Adrenal gland (tissue), 9 donors: ENCODE measurements at regions not wholly inside any gene's neighbourhood (a gene's known extent, or its start where the extent isn't known, plus 50 kb on each side); places are given as distances from the start of the nearest gene placed in this dataset.

Experiments
- DNase-seq, 7 donors: peaks; one replicate each; pipeline ENCODE4 v3.0.0-alpha.2; 2019 to 2020
- H3K27ac ChIP-seq, 5 donors: fragments of 200-600 bp; sonication (generic) in 4 of 5; 1 replicate in 3 of 5; 2 replicates in 2 of 5; pipeline versions ENCODE4 v1.5.1 to v1.8.0; 2016 to 2020; ENCODE audit warnings: mild to moderate bottlenecking in 1 of 5
- H3K27me3 ChIP-seq: fragments of 200-600 bp; 2 replicates; pipeline ENCODE4 v1.8.0; 2021
- H3K36me3 ChIP-seq, 2 donors: fragments of 200-600 bp; replicated peaks in 1 of 2; 1 replicate in 1 of 2; 2 replicates in 1 of 2; pipeline versions ENCODE4 v1.5.1 to v1.8.0; 2018 to 2022
- H3K4me1 ChIP-seq, 2 donors: fragments of 200-600 bp; replicated peaks in 1 of 2; 1 replicate in 1 of 2; 2 replicates in 1 of 2; pipeline versions ENCODE4 v1.5.1 to v1.8.0; 2018 to 2021
- H3K4me3 ChIP-seq, 4 donors: fragments of 200-600 bp; sonication (generic) in 3 of 4; one replicate each; pipeline ENCODE4 v1.5.1; 2016 to 2018
- H3K9me3 ChIP-seq, 3 donors: fragments of 200-600 bp; sonication (generic) in 1 of 3; replicated peaks in 1 of 3; 1 replicate in 2 of 3; 2 replicates in 1 of 3; pipeline versions ENCODE4 v1.5.1 to v1.8.0; 2016 to 2021
- POLR2A ChIP-seq, 2 donors: fragments of 450-650 bp; IDR thresholded peaks; one replicate each; pipeline ENCODE4 v1.6.1; 2017; ENCODE audit warnings: antibody characterized with exemption in 2 of 2, mild to moderate bottlenecking in 2 of 2, moderate library complexity in 1 of 2
- WGBS, 4 donors: extraction: QIAGEN DNeasy Blood & Tissue Kit in 2 of 4; methylation state at CpG; one replicate each; pipeline versions ENCODE4 v1.1.5 to v1.1.7; 2013 to 2017; 5-methylcytosine and 5-hydroxymethylcytosine counted together
- intact Hi-C, 2 donors: fragments of 100-400 bp; cut with DNase I; formaldehyde crosslinking; loops; one replicate each; pipeline versions ENCODE4 v1.14.1 to v1.15.0; 2022 to 2023
- TF ChIP-seq, protein P1 (sequence below), 6 experiments: fragments of 450-650 bp in 4 of 6; fragments of 200-600 bp in 2 of 6; sonication (generic) in 1 of 6; IDR thresholded peaks; 1 replicate in 5 of 6; 2 replicates in 1 of 6; pipeline versions ENCODE4 v1.5.1 to v1.8.0; 2016 to 2021; ENCODE audit warnings: antibody characterized with exemption in 6 of 6, mild to moderate bottlenecking in 2 of 6, moderate library complexity in 1 of 6
- donor health status: healthy with polysubstance abuse.
- donor health status: Bipolar disorder and iron deficiency.
- donor health status: DM: yes; HTN: yes; CAD: no.
- donor health status: DM: no; HTN: no; CAD: no.
- donor health status: DM: no; HTN: no; CAD: no.

DNA sequence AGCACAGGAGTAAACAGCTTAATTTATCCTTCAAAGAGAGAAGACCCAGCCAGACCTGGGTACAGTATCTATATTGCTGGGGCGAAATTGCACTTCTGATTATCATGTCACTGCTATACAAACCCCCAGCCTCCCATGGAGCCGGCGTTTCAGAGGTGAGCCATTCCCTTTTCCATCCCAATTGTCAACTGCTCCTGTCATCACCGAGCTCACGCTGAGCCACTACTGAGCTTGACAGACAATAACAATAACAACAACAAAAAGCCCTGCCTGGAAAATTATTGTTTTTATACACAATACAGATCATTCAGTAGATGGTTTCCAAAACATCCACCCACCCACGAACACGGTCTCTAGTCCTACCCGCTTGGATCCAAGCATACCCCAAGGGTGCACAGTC lies 129.0 kb upstream of the JARID2 start:
- no peak for DNase-seq
- intact Hi-C loops, result no loop called here
- H3K27ac ChIP-seq, result no peak overlapping the region
- no peak overlapping the region for H3K4me3 ChIP-seq
- H3K27me3 ChIP-seq, result no peaks in the 10 kb centered on the region
- WGBS, 4 donors, result 82 to 88% (median 83%) methylated on average over 8 of the region's 8 CpGs
- H3K4me1 ChIP-seq, result no peaks in the 10 kb centered on the region
- no peaks in the 10 kb centered on the region for H3K36me3 ChIP-seq
- TF ChIP-seq, protein P1, sequence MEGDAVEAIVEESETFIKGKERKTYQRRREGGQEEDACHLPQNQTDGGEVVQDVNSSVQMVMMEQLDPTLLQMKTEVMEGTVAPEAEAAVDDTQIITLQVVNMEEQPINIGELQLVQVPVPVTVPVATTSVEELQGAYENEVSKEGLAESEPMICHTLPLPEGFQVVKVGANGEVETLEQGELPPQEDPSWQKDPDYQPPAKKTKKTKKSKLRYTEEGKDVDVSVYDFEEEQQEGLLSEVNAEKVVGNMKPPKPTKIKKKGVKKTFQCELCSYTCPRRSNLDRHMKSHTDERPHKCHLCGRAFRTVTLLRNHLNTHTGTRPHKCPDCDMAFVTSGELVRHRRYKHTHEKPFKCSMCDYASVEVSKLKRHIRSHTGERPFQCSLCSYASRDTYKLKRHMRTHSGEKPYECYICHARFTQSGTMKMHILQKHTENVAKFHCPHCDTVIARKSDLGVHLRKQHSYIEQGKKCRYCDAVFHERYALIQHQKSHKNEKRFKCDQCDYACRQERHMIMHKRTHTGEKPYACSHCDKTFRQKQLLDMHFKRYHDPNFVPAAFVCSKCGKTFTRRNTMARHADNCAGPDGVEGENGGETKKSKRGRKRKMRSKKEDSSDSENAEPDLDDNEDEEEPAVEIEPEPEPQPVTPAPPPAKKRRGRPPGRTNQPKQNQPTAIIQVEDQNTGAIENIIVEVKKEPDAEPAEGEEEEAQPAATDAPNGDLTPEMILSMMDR (IDR thresholded peaks at IDR 0.05), result no peak
- no peak for TF ChIP-seq POLR2A (IDR thresholded peaks at IDR 0.05)
- no peaks in the 10 kb centered on the region for H3K9me3 ChIP-seq

- TF ChIP-seq, protein P1 (IDR thresholded peaks at IDR 0.05), result no peak
- TF ChIP-seq POLR2A (IDR thresholded peaks at IDR 0.05), result no peak
- Histone ChIP-seq H3K9me3 (no peaks in the 10 kb centered on the region), H3K4me1 (no peaks in the 10 kb centered on the region), H3K36me3 (no peaks in the 10 kb centered on the region), H3K27ac (no peak overlapping the region), H3K27me3 (no peaks in the 10 kb centered on the region), H3K4me3 (no peak overlapping the region)
- WGBS, 4 donors, result 79 to 97% (median 90%) methylated on average over 1 of the region's 1 CpG
- no peak for DNase-seq
- intact Hi-C loops, result no loop called here
These were observed 124.4 kb upstream of the JARID2 start for GRCh38 chr6:15121443-15121842.

DNA sequence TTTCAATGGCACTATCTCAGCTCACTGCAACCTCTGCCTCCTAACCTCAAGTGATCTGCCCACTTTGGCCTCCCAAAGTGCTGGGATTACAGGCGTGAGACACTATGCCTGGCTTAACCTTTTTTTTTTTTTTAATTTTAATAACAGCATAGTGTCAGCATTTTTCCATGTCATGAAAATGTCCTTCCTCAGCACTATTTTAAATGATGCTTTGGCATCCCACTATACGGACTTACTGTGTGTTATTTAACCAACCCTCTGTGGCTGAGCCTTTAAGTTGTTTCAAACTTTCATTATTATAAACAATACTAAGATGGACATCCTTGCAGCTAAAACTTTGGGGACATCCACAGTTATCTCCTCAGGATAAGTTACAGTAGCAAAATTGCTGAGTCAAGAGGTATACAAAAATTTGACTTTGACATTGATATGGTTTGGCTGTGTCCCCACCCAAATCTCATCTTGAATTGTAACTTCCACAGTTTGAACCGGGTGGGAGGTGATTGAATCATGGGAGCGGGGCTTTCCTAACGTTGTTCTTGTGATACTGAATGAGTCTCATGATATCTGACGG lies 123.8 kb upstream of the JARID2 start:
- Histone ChIP-seq H3K27ac (no peak overlapping the region), H3K4me1 (no peaks in the 10 kb centered on the region), H3K4me3 (no peak overlapping the region), H3K27me3 (no peaks in the 10 kb centered on the region), H3K36me3 (no peaks in the 10 kb centered on the region), H3K9me3 (no peaks in the 10 kb centered on the region)
- DNase-seq, result no peak
- WGBS, 4 donors, result 84 to 95% (median 87%) methylated on average over 6 of the region's 6 CpGs
- TF ChIP-seq, protein P1 (IDR thresholded peaks at IDR 0.05), result no peak
- TF ChIP-seq POLR2A (IDR thresholded peaks at IDR 0.05), result no peak
- intact Hi-C loops, result no loop called here

- intact Hi-C loops, result no loop called here
- 61 to 84% (median 76%) methylated on average over 4 of the region's 4 CpGs for WGBS, 4 donors
- H3K27me3 ChIP-seq, result no peaks in the 10 kb centered on the region
These were observed 116.0 kb upstream of the JARID2 start for GRCh38 chr6:15129887-15130286.

More at GRCh38 chr6:15129887-15130286, 116.0 kb upstream of the JARID2 start:
- TF ChIP-seq, protein P1 (IDR thresholded peaks at IDR 0.05), result no peak
- TF ChIP-seq POLR2A (IDR thresholded peaks at IDR 0.05), result no peak
- DNase-seq, result no peak
- H3K36me3 ChIP-seq, result no peaks in the 10 kb centered on the region
- H3K27ac ChIP-seq, result no peak overlapping the region
- no peaks in the 10 kb centered on the region for H3K4me1 ChIP-seq
- no peaks in the 10 kb centered on the region for H3K9me3 ChIP-seq
- no peak overlapping the region for H3K4me3 ChIP-seq
